Smooth muscle cell (in vitro differentiated cells): ENCODE measurements at regions not wholly inside any gene's neighbourhood (a gene's known extent, or its start where the extent isn't known, plus 50 kb on each side); places are given as distances from the start of the nearest gene placed in this dataset.

Source experiments
- DNase-seq: peaks from one replicate; lab custom pipeline; 2025; ENCODE audit not compliant: unreplicated experiment; lab: John Stamatoyannopoulos, UW
- H2AFZ ChIP-seq: fragments of 200-600 bp; sonication (generic); 2 replicates; pipeline ENCODE4 v1.6.0; 2016; ENCODE audit warnings: antibody characterized with exemption, low read depth, mild to moderate bottlenecking
- H3F3A ChIP-seq: fragments of 200-600 bp; sonication (generic); 2 replicates; pipeline ENCODE4 v1.6.0; 2017; ENCODE audit warnings: antibody characterized with exemption, low read depth
- H3K27ac ChIP-seq: fragments of 200-600 bp; sonication (generic); 2 replicates; pipeline ENCODE4 v1.5.1; 2016; ENCODE audit warnings: low read depth, mild to moderate bottlenecking
- H3K27me3 ChIP-seq: fragments of 200-600 bp; sonication (generic); 2 replicates; pipeline ENCODE4 v1.6.1; 2016; ENCODE audit warnings: low read depth, mild to moderate bottlenecking
- H3K36me3 ChIP-seq: fragments of 200-600 bp; sonication (generic); 2 replicates; pipeline ENCODE4 v1.5.1; 2016; ENCODE audit warnings: low read depth
- H3K4me1 ChIP-seq: fragments of 200-600 bp; sonication (generic); 2 replicates; pipeline ENCODE4 v1.5.1; 2016; ENCODE audit warnings: low read depth
- H3K4me2 ChIP-seq: fragments of 200-600 bp; sonication (generic); 2 replicates; pipeline ENCODE4 v1.6.0; 2016; ENCODE audit warnings: mild to moderate bottlenecking
- H3K4me3 ChIP-seq: fragments of 200-600 bp; sonication (generic); 2 replicates; pipeline ENCODE4 v1.5.1; 2016; ENCODE audit warnings: mild to moderate bottlenecking
- H3K79me2 ChIP-seq: fragments of 200-600 bp; sonication (generic); 2 replicates; pipeline ENCODE4 v1.6.0; 2016; ENCODE audit warnings: low read depth, mild to moderate bottlenecking
- H3K9ac ChIP-seq: fragments of 200-600 bp; sonication (generic); 2 replicates; pipeline ENCODE4 v1.6.0; 2016; ENCODE audit warnings: low read depth
- H3K9me3 ChIP-seq: fragments of 200-600 bp; sonication (generic); replicated peaks from 2 replicates; pipeline ENCODE4 v1.5.1; 2016; ENCODE audit warnings: low read depth
- H4K20me1 ChIP-seq: fragments of 200-600 bp; sonication (generic); 2 replicates; pipeline ENCODE4 v1.6.0; 2016; ENCODE audit warnings: low read depth
- WGBS: methylation state at CpG from one replicate; pipeline ENCODE4 v1.1.7; 2016; ENCODE audit warnings: low lambda C conversion rate; 5-methylcytosine and 5-hydroxymethylcytosine counted together
- TF ChIP-seq, protein P1 (sequence below): fragments of 200-600 bp; sonication (generic); IDR thresholded peaks from 2 replicates; pipeline ENCODE4 v1.5.1; 2017; ENCODE audit warnings: borderline replicate concordance, mild to moderate bottlenecking, antibody characterized with exemption; ENCODE audit not compliant: insufficient read depth, poor library complexity, severe bottlenecking

DNA sequence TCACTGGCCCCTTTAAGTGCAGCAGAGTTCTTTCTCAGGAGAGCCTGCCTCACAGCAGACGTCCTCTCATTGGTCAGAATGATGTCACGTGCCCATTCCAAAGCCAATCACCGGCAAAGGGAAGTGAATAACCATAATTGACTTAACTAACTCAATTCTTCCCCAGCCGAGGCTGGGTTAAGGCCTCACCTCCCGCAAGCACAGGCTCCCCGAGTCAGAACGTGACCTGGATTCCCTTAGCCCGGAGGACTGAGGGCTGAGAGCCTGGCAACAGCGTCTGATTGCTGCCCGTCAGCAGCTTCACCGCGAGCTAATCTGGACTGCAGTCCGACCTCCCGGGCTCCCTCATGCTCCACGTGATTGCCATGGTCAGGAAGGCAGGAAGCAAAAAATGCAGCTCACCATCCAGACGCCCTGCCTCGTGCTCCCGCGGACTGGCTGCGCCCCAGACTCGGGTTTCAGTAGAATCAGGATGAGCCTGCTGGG, 92.1 kb upstream of the FZD10 start:
- no peak overlapping the region for H3K4me3 ChIP-seq
- H3K9me3 ChIP-seq: no peaks in the 10 kb centered on the region
- WGBS: 89% methylated on average over 21 of the region's 21 CpGs
- no peak overlapping the region for H3K9ac ChIP-seq
- DNase-seq: no peak
- H4K20me1 ChIP-seq: no peaks in the 10 kb centered on the region
- H3K4me2 ChIP-seq: no peak overlapping the region
- H3K36me3 ChIP-seq: no peaks in the 10 kb centered on the region
- H3K27ac ChIP-seq: no peak overlapping the region
- TF ChIP-seq, protein P1, sequence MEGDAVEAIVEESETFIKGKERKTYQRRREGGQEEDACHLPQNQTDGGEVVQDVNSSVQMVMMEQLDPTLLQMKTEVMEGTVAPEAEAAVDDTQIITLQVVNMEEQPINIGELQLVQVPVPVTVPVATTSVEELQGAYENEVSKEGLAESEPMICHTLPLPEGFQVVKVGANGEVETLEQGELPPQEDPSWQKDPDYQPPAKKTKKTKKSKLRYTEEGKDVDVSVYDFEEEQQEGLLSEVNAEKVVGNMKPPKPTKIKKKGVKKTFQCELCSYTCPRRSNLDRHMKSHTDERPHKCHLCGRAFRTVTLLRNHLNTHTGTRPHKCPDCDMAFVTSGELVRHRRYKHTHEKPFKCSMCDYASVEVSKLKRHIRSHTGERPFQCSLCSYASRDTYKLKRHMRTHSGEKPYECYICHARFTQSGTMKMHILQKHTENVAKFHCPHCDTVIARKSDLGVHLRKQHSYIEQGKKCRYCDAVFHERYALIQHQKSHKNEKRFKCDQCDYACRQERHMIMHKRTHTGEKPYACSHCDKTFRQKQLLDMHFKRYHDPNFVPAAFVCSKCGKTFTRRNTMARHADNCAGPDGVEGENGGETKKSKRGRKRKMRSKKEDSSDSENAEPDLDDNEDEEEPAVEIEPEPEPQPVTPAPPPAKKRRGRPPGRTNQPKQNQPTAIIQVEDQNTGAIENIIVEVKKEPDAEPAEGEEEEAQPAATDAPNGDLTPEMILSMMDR: no peak
- H3F3A ChIP-seq: no peaks in the 10 kb centered on the region
- peaks cover 3% of the 10 kb centered on the region for H3K27me3 ChIP-seq
- H2AFZ ChIP-seq: no peak overlapping the region
- no peaks in the 10 kb centered on the region for H3K4me1 ChIP-seq
- no peaks in the 10 kb centered on the region for H3K79me2 ChIP-seq

DNA sequence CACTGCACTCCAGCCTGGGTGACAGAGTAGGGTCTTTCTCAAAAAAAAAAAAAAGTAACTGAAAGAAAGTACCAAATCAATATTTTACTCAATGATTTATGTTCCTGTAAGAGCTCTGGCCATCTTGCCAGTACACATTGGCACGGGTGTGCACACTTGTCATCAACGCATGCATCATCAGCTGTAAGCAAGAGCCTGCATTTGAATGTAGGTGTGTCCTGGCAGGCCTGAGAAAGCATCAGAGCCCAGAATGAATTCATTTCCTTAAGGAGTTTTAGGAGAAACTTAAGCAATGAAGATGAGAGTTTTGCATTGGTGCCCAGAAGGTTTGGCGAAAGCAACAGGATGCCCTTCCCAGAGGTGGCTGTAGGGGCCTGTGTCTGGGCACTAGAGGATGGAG, 88.5 kb upstream of the FZD10 start:
- Histone ChIP-seq H3K9ac (no peak overlapping the region), H3K79me2 (no peaks in the 10 kb centered on the region), H3K4me1 (peaks cover 5% of the 10 kb centered on the region), H3K4me2 (no peak overlapping the region), H3K9me3 (no peaks in the 10 kb centered on the region), H3F3A (no peaks in the 10 kb centered on the region), H3K36me3 (no peaks in the 10 kb centered on the region), H2AFZ (no peak overlapping the region), H4K20me1 (no peaks in the 10 kb centered on the region), H3K27ac (no peak overlapping the region), H3K4me3 (no peak overlapping the region), H3K27me3 (no peaks in the 10 kb centered on the region)
- TF ChIP-seq, protein P1: no peak
- no peak for DNase-seq
- 96% methylated on average over 3 of the region's 3 CpGs for WGBS

DNA sequence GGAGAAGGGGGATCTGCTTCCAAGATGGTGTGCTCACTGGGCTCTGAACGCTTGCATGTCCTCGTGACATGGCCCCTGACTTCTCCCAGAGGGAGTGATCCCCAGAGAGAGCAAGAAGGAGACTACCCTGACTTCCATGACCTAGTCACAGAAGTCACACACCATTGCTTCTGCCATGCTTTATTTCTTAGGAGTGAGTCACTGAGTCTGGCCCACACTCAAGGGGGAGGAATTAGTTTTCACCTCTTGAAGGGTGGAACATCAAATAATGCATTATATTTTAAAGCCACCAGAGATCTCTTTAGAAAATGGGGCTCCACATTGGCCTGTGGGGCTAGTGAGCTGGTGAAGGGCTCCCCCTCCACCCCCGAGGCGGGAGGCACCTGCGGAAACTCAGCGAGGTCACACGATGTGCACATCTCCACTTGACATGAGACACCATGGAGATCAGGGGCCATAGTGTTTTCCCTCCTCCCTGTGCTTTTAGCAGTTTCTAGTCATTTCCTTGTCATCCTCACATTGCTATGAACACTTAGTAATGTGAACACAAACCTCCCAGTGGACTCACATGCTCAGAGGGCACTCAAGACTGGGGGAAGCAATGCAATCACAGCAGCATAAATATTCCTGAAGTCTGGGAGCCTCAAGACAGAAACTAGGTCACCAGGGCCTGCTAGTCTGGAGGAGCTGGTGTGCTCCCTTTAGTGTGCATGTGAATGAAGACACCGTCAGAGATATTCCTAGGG, 87.4 kb upstream of the FZD10 start:
- no peak overlapping the region for H2AFZ ChIP-seq
- H3K27me3 ChIP-seq: no peaks in the 10 kb centered on the region
- no peak overlapping the region for H3K9ac ChIP-seq
- no peak overlapping the region for H3K4me2 ChIP-seq
- no peaks in the 10 kb centered on the region for H3K79me2 ChIP-seq
- no peak overlapping the region for H3K27ac ChIP-seq
- TF ChIP-seq, protein P1: no peak
- no peaks in the 10 kb centered on the region for H3K9me3 ChIP-seq
- no peaks in the 10 kb centered on the region for H4K20me1 ChIP-seq
- no peaks in the 10 kb centered on the region for H3F3A ChIP-seq
- H3K4me1 ChIP-seq: peaks cover 5% of the 10 kb centered on the region
- DNase-seq: no peak
- 94% methylated on average over 8 of the region's 8 CpGs for WGBS
- H3K36me3 ChIP-seq: no peaks in the 10 kb centered on the region
- no peak overlapping the region for H3K4me3 ChIP-seq
